GM21619 (cell line): ENCODE measurements at regions not wholly inside any gene's neighbourhood (a gene's known extent, or its start where the extent isn't known, plus 50 kb on each side); places are given as distances from the start of the nearest gene placed in this dataset.
A peak's percentile ranks its signal among the peaks of the same experiment; 100 is the strongest.

ENCODE experiments used
- ATAC-seq: cut with Tn5 transposase; IDR thresholded peaks from one replicate; pipeline ENCODE4 v1.9.1; 2021; ENCODE audit not compliant: unreplicated experiment

- ATAC-seq, result no peak
These were observed 85.7 kb upstream of the NTRK2 start for GRCh38 chr9:84583866-84584265.

- ATAC-seq, result no peak
These were observed 82.9 kb upstream of the NTRK2 start for GRCh38 chr9:84586662-84587061.

DNA sequence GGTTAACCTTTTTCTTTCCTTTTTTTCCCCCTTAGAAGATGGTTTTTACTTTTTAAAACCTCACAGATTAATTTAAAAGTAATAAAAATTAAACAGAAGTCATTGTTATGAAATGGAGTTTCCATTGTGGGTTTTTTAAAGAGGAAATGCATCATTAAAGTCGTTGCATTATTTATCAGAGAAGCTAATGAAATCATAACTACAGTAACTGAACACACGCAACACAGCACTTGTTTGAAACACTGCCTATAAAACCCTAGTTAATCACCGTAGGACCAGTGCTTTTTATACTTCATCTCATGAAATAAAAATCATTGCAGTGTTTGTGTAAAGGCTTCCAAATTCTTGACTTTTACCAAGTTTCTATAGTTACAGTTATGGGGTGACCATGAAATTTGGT, 82.4 kb upstream of the NTRK2 start:
- no peak for ATAC-seq

DNA sequence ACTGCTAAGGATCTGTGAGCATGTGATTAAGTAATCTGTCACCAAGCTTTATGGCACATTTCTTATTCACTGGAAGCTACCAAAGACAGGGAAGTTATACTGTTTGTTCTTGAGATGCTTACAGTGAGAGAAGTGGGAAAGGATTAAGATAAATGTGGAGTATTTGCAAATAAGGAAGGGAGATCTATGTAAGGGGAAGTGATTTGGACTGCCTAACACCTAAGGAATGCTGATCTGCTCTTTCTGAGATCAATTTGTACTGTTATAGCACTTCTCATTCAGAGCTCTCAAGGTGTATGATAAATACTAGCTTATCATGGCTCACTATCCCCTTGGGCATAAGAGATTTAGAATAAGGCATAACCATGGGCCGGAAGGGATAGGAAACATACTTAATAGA, 80.0 kb upstream of the NTRK2 start:
- no peak for ATAC-seq

GRCh38 chr9:84590706-84591105, 78.8 kb upstream of the NTRK2 start:
- no peak for ATAC-seq

GRCh38 chr9:84592918-84593317, 76.6 kb upstream of the NTRK2 start:
- no peak for ATAC-seq

DNA sequence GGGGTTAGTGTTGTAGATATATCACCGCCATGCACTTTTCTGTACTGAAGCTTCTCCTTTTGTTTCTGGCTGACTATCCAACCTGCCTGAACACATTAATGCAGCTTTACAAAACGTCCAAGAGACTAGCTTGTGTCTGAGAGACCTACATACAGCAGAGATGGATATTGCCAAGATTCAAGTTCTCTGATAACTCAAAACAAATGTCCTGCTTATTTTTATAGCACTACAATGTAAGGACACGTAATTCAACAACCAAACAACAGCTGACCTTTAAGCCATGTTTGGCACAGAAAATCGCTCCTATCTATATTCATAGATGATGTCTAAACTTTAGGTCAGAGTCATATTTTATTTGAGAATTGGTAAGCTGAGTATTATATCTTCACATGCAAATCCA, 76.2 kb upstream of the NTRK2 start:
- ATAC-seq, result no peak

- ATAC-seq, result peak; percentile 88
These were observed 72.4 kb upstream of the NTRK2 start for GRCh38 chr9:84597131-84597530.

DNA sequence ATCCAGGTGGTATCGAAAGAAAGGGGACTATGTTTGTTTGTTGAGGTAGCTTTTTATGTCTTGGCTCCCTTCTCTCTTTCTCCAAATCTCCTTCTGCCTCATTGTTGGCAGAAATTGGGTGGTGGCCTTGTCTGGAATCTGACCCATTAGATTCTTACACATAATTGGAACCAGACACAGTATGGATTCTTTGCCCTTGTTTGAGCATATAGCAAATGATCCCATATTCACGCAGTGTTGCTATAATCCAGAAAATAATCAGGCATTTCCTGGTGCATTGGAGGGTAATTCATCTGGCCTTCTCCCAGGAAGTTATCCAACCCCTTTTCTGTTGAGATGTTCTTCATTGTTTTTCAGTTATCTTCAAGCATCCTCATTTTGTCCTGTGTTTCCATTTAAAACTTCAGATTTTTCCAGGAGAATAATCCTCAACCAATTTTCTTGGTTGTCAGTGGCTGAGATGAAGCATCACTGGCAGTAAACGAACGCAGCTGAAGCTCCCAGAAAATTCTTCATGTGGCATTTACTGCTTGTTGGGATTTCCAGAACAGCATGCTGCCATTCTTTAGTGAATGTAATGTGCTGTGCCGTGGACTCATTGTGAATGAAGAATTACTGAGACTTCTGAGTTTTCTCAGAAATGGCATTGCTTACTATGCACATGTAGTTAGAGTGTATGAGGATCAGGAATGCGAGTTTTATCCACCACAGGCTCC, 70.5 kb upstream of the NTRK2 start:
- ATAC-seq, result no peak

- no peak for ATAC-seq
These were observed 68.8 kb upstream of the NTRK2 start for GRCh38 chr9:84600739-84601138.

- ATAC-seq, result no peak
These were observed 65.3 kb upstream of the NTRK2 start for GRCh38 chr9:84604223-84604622.

- ATAC-seq, result no peak
These were observed 59.8 kb upstream of the NTRK2 start for GRCh38 chr9:84609779-84610178.

- ATAC-seq, result no peak
These were observed 56.1 kb upstream of the NTRK2 start for GRCh38 chr9:84613431-84613830.

- ATAC-seq, result no peak
These were observed 54.0 kb upstream of the NTRK2 start for GRCh38 chr9:84615544-84615943.

GRCh38 chr9:84617411-84618029, 52.0 kb upstream of the NTRK2 start:
- no peak for ATAC-seq
